Glomerular endothelial cell (primary cell): ENCODE measurements at regions not wholly inside any gene's neighbourhood (a gene's known extent, or its start where the extent isn't known, plus 50 kb on each side); places are given as distances from the start of the nearest gene placed in this dataset.
"Not testable (repeated sequence)": the region's sequence is repeated elsewhere in the genome, so short reads cannot be mapped to it uniquely, and the experiment has no call there.

Source experiments
- DNase-seq: peaks from one replicate; pipeline ENCODE4 v3.0.0-alpha.2; 2011; ENCODE audit warnings: low read depth, low spot score; ENCODE audit errors: extremely low read depth

- DNase-seq = no peak
Measured at GRCh38 chr4:53886090-53886489, 178.3 kb downstream of the CHIC2 start.

GRCh38 chr4:53885668-53886067 is 178.7 kb downstream of the CHIC2 start:
- DNase-seq = no peak

- DNase-seq = not testable (repeated sequence)
Measured at GRCh38 chr4:53877096-53877495, 187.3 kb downstream of the CHIC2 start.

- DNase-seq = no peak
Measured at GRCh38 chr4:53866055-53866454, 198.3 kb downstream of the CHIC2 start.

GRCh38 chr4:53865054-53865453 is 199.4 kb downstream of the CHIC2 start:
- DNase-seq = no peak

- DNase-seq = no peak
Measured at GRCh38 chr4:53863736-53864365, 200.6 kb downstream of the CHIC2 start.

GRCh38 chr4:53863158-53863557 is 201.2 kb downstream of the CHIC2 start:
- DNase-seq = no peak

GRCh38 chr4:53861856-53862610 is 202.4 kb downstream of the CHIC2 start:
- no peak for DNase-seq

- no peak for DNase-seq
Measured at GRCh38 chr4:53859305-53859704, 205.1 kb downstream of the CHIC2 start.

GRCh38 chr4:53858744-53859143 is 205.7 kb downstream of the CHIC2 start:
- DNase-seq = no peak

- DNase-seq = no peak
Measured at GRCh38 chr4:53855581-53856250, 208.7 kb downstream of the CHIC2 start.

- no peak for DNase-seq
Measured at GRCh38 chr4:53854991-53855568, 209.3 kb downstream of the CHIC2 start.

GRCh38 chr4:53852343-53852742 is 212.1 kb downstream of the CHIC2 start:
- no peak for DNase-seq

GRCh38 chr4:53847965-53848364 is 216.4 kb downstream of the CHIC2 start:
- DNase-seq = no peak

- DNase-seq = no peak
Measured at GRCh38 chr4:53844551-53844950, 219.9 kb downstream of the CHIC2 start.

- no peak for DNase-seq
Measured at GRCh38 chr4:53844133-53844532, 220.3 kb downstream of the CHIC2 start.

- DNase-seq = no peak
Measured at GRCh38 chr4:53841711-53842110, 222.7 kb downstream of the CHIC2 start.

GRCh38 chr4:53840643-53841042 is 223.8 kb downstream of the CHIC2 start:
- no peak for DNase-seq

GRCh38 chr4:53833302-53834003 is 231.0 kb downstream of the CHIC2 start:
- DNase-seq = not testable (repeated sequence)

GRCh38 chr4:53832549-53832948 is 231.9 kb downstream of the CHIC2 start:
- DNase-seq = no peak

GRCh38 chr4:53830511-53830910 is 233.9 kb downstream of the CHIC2 start:
- DNase-seq = no peak
